ENCODE measurements at regions not wholly inside any gene's neighbourhood (a gene's known extent, or its start where the extent isn't known, plus 50 kb on each side); places are given as distances from the start of the nearest gene placed in this dataset.

- H3K4me3 ChIP-seq (ENCODE audit: insufficient read depth, low read length, poor library complexity, severe bottlenecking), result no peak overlapping the region
- TF ChIP-seq EZH2phosphoT487 (conservative IDR thresholded peaks at IDR 0.05; ENCODE audit: low read length), result no peak
- TF ChIP-seq CTCF (IDR thresholded peaks at IDR 0.05; ENCODE audit: insufficient read depth, low read length, poor library complexity, severe bottlenecking), result no peak
- no peak overlapping the region for H3K4me2 ChIP-seq (ENCODE audit: low read depth, low read length, poor library complexity, severe bottlenecking)
- H3K9me3 ChIP-seq (ENCODE audit: insufficient read depth, low read length), result no peaks in the 10 kb centered on the region
- no peaks in the 10 kb centered on the region for H3K9me2 ChIP-seq (replicated peaks; ENCODE audit: insufficient read depth, low read length)
- no peaks in the 10 kb centered on the region for H3F3A ChIP-seq (ENCODE audit: insufficient read depth)
- no peaks in the 10 kb centered on the region for H3K36me3 ChIP-seq (ENCODE audit: low read length)
- no peak overlapping the region for H3K27ac ChIP-seq (ENCODE audit: low read depth, low read length)
- no peaks in the 10 kb centered on the region for H3K79me2 ChIP-seq (ENCODE audit: insufficient read depth, low read length)
- no peak overlapping the region for H2AFZ ChIP-seq (ENCODE audit: low read depth, low read length, severe bottlenecking)
- H3K9ac ChIP-seq (ENCODE audit: low read length), result no peak overlapping the region
- H4K20me1 ChIP-seq (ENCODE audit: low read depth, low read length), result no peaks in the 10 kb centered on the region
- H3K27me3 ChIP-seq (ENCODE audit: low read length), result no peaks in the 10 kb centered on the region
Observed at GRCh38 chr4:120629546-120630108, 292.9 kb downstream of the PRDM5 start.

GRCh38 chr4:120622601-120623000 is 299.9 kb downstream of the PRDM5 start:
- Histone ChIP-seq H3K27ac (ENCODE audit: low read depth, low read length) (no peak overlapping the region), H3K9me3 (ENCODE audit: insufficient read depth, low read length) (no peaks in the 10 kb centered on the region), H2AFZ (ENCODE audit: low read depth, low read length, severe bottlenecking) (no peak overlapping the region), H3K9me2 (replicated peaks; ENCODE audit: insufficient read depth, low read length) (no peaks in the 10 kb centered on the region), H4K20me1 (ENCODE audit: low read depth, low read length) (no peaks in the 10 kb centered on the region), H3K36me3 (ENCODE audit: low read length) (no peaks in the 10 kb centered on the region), H3K4me3 (ENCODE audit: insufficient read depth, low read length, poor library complexity, severe bottlenecking) (no peak overlapping the region), H3K27me3 (ENCODE audit: low read length) (no peaks in the 10 kb centered on the region), H3K79me2 (ENCODE audit: insufficient read depth, low read length) (no peaks in the 10 kb centered on the region), H3K9ac (ENCODE audit: low read length) (no peak overlapping the region), H3K4me2 (ENCODE audit: low read depth, low read length, poor library complexity, severe bottlenecking) (no peak overlapping the region), H3F3A (ENCODE audit: insufficient read depth) (no peaks in the 10 kb centered on the region)
- TF ChIP-seq EZH2phosphoT487 (conservative IDR thresholded peaks at IDR 0.05; ENCODE audit: low read length) (no peak), CTCF (IDR thresholded peaks at IDR 0.05; ENCODE audit: insufficient read depth, low read length, poor library complexity, severe bottlenecking) (no peak)

GRCh38 chr4:120617171-120617570 is 305.4 kb downstream of the PRDM5 start:
- no peak overlapping the region for H3K4me3 ChIP-seq (ENCODE audit: insufficient read depth, low read length, poor library complexity, severe bottlenecking)
- H4K20me1 ChIP-seq (ENCODE audit: low read depth, low read length), result no peaks in the 10 kb centered on the region
- H3K9me2 ChIP-seq (replicated peaks; ENCODE audit: insufficient read depth, low read length), result no peaks in the 10 kb centered on the region
- no peak overlapping the region for H3K27ac ChIP-seq (ENCODE audit: low read depth, low read length)
- H3K79me2 ChIP-seq (ENCODE audit: insufficient read depth, low read length), result no peaks in the 10 kb centered on the region
- H3K36me3 ChIP-seq (ENCODE audit: low read length), result no peaks in the 10 kb centered on the region
- TF ChIP-seq CTCF (IDR thresholded peaks at IDR 0.05; ENCODE audit: insufficient read depth, low read length, poor library complexity, severe bottlenecking), result no peak
- TF ChIP-seq EZH2phosphoT487 (conservative IDR thresholded peaks at IDR 0.05; ENCODE audit: low read length), result no peak
- no peaks in the 10 kb centered on the region for H3K9me3 ChIP-seq (ENCODE audit: insufficient read depth, low read length)
- no peaks in the 10 kb centered on the region for H3K27me3 ChIP-seq (ENCODE audit: low read length)
- no peak overlapping the region for H3K4me2 ChIP-seq (ENCODE audit: low read depth, low read length, poor library complexity, severe bottlenecking)
- H3F3A ChIP-seq (ENCODE audit: insufficient read depth), result no peaks in the 10 kb centered on the region
- H2AFZ ChIP-seq (ENCODE audit: low read depth, low read length, severe bottlenecking), result no peak overlapping the region
- no peak overlapping the region for H3K9ac ChIP-seq (ENCODE audit: low read length)
